H1 (cell line): ENCODE measurements at regions not wholly inside any gene's neighbourhood (a gene's known extent, or its start where the extent isn't known, plus 50 kb on each side); places are given as distances from the start of the nearest gene placed in this dataset.

ENCODE experiments used
- ATF2 ChIP-seq: IDR thresholded peaks from 2 replicates; pipeline ENCODE4 v1.6.1; 2012; ENCODE audit warnings: low read length, inconsistent platforms
- CEBPB ChIP-seq: IDR thresholded peaks from 2 replicates; pipeline ENCODE4 v1.6.1; 2012; ENCODE audit warnings: low read depth, low read length
- CTCF ChIP-seq, 3 experiments: IDR thresholded peaks; 1 replicate in 2 of 3; 2 replicates in 1 of 3; pipeline versions ENCODE4 v1.5.1 to v1.6.1; 2011; ENCODE audit warnings: low read length in 3 of 3, mild to moderate bottlenecking in 3 of 3, inconsistent platforms in 2 of 3, low read depth in 1 of 3, moderate library complexity in 1 of 3; ENCODE audit not compliant: insufficient read depth in 1 of 3; ENCODE audit errors: control extremely low read depth in 1 of 3
- EP300 ChIP-seq, 2 experiments: IDR thresholded peaks; 1 replicate in 1 of 2; 2 replicates in 1 of 2; pipeline ENCODE4 v1.6.1; 2011 to 2012; ENCODE audit warnings: low read depth in 2 of 2, low read length in 2 of 2, mild to moderate bottlenecking in 2 of 2, borderline replicate concordance in 1 of 2, inconsistent platforms in 1 of 2, moderate library complexity in 1 of 2
- EZH2 ChIP-seq: fragments of 200-600 bp; sonication (generic); IDR thresholded peaks from 2 replicates; pipeline ENCODE4 v1.7.1; 2012; ENCODE audit warnings: low read depth, mild to moderate bottlenecking, moderate library complexity, low read length, inconsistent platforms; ENCODE audit not compliant: severe bottlenecking
- GTF2F1 ChIP-seq: IDR thresholded peaks from 2 replicates; pipeline ENCODE4 v1.6.1; 2012; ENCODE audit warnings: low read depth, low read length, improper control_type of control experiment, borderline replicate concordance
- NRF1 ChIP-seq: IDR thresholded peaks from 2 replicates; pipeline ENCODE4 v1.6.1; 2011; ENCODE audit warnings: mild to moderate bottlenecking, low read depth, low read length, improper control_type of control experiment
- PHF8 ChIP-seq: fragments of 200-600 bp; sonication (generic); conservative IDR thresholded peaks from 2 replicates; pipeline ENCODE4 v1.7.1; 2012; ENCODE audit warnings: low read depth, mild to moderate bottlenecking, inconsistent platforms, low read length, moderate library complexity
- POLR2A ChIP-seq, 2 experiments: IDR thresholded peaks; 1 replicate in 1 of 2; 2 replicates in 1 of 2; pipeline ENCODE4 v1.6.1; 2011; ENCODE audit warnings: low read depth in 2 of 2, low read length in 2 of 2, mild to moderate bottlenecking in 2 of 2; ENCODE audit errors: control extremely low read depth in 1 of 2
- SP1 ChIP-seq: IDR thresholded peaks from 2 replicates; pipeline ENCODE4 v1.6.1; 2011; ENCODE audit warnings: low read depth, low read length
- TCF12 ChIP-seq: IDR thresholded peaks from 2 replicates; pipeline ENCODE4 v1.6.1; 2011; ENCODE audit warnings: low read depth, mild to moderate bottlenecking, low read length
- ZNF274 ChIP-seq: IDR thresholded peaks from 2 replicates; pipeline ENCODE4 v1.7.0; 2012; ENCODE audit warnings: low read length, borderline replicate concordance; ENCODE audit errors: extremely low read depth

DNA sequence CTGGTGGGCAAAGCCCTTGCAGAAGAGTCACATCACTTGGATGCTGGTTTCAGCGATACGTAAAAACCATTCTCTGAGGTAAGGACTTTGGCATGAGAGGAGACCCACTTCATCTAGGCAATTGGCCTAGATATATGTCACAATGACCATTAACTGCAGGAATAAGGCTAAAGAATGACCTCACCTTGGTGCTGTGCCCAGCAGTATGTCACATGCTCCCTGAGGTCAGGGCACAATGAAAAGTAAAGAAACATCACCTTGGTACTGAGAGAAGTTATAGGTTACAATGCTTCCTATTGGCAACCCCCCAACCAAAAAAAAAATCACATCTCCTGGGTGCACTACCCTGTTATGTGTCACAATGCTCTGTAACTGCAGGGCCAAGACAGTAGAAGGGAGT is 1008.8 kb upstream of the AMELY start:
- TF ChIP-seq GTF2F1 (no peak), EZH2 (no peak), CEBPB (no peak), CTCF (IDR thresholded peaks at IDR 0.05; ENCODE audit: control extremely low read depth in 1 of 3, insufficient read depth in 1 of 3, low read depth in 1 of 3, low read length in 3 of 3) (no peak), ATF2 (no peak), TCF12 (no peak), ZNF274 (no peak), PHF8 (no peak), EP300 (IDR thresholded peaks at IDR 0.05; ENCODE audit: borderline replicate concordance in 1 of 2, low read depth in 2 of 2, low read length in 2 of 2) (no peak), POLR2A (IDR thresholded peaks at IDR 0.05; ENCODE audit: control extremely low read depth in 1 of 2, low read depth in 2 of 2, low read length in 2 of 2) (no peak), NRF1 (no peak), SP1 (no peak)
